H1 (cell line): ENCODE measurements at regions not wholly inside any gene's neighbourhood (a gene's known extent, or its start where the extent isn't known, plus 50 kb on each side); places are given as distances from the start of the nearest gene placed in this dataset.

Experiments used
- KDM4A ChIP-seq: IDR thresholded peaks from one replicate; pipeline ENCODE4 v1.7.1; 2012; ENCODE audit warnings: low read depth, mild to moderate bottlenecking, moderate library complexity, low read length, inconsistent platforms; ENCODE audit not compliant: severe bottlenecking
- POLR2AphosphoS5 ChIP-seq: IDR thresholded peaks from 2 replicates; pipeline ENCODE4 v1.6.1; 2011; ENCODE audit warnings: low read depth, low read length
- SIX5 ChIP-seq: IDR thresholded peaks from 2 replicates; pipeline ENCODE4 v1.6.1; 2011; ENCODE audit warnings: mild to moderate bottlenecking, low read depth, low read length
- TCF12 ChIP-seq: IDR thresholded peaks from 2 replicates; pipeline ENCODE4 v1.6.1; 2011; ENCODE audit warnings: low read depth, mild to moderate bottlenecking, low read length
- USF2 ChIP-seq: IDR thresholded peaks from 2 replicates; pipeline ENCODE4 v1.6.1; 2011; ENCODE audit warnings: low read length, improper control_type of control experiment

- no peak for TF ChIP-seq USF2
- TF ChIP-seq POLR2AphosphoS5 = no peak
- no peak for TF ChIP-seq SIX5
- no peak for TF ChIP-seq KDM4A
- TF ChIP-seq TCF12 = no peak
Observed at GRCh38 chr18:23313379-23313778, 139.7 kb upstream of the RIOK3 start (continued).
